Ishikawa (cell line): ENCODE measurements at regions not wholly inside any gene's neighbourhood (a gene's known extent, or its start where the extent isn't known, plus 50 kb on each side); places are given as distances from the start of the nearest gene placed in this dataset.

Experiments used
- CEBPB ChIP-seq: IDR thresholded peaks from 2 replicates; pipeline ENCODE4 v1.6.1; 2012
- CREB1 ChIP-seq: IDR thresholded peaks from 2 replicates; pipeline ENCODE4 v1.6.1; 2012; ENCODE audit warnings: low read depth
- EGR1 ChIP-seq: IDR thresholded peaks from 2 replicates; pipeline ENCODE4 v1.6.1; 2012
- FOXM1 ChIP-seq: IDR thresholded peaks from 2 replicates; pipeline ENCODE4 v1.6.1; 2012; ENCODE audit warnings: low read depth, borderline replicate concordance
- MAX ChIP-seq: IDR thresholded peaks from 2 replicates; pipeline ENCODE4 v1.6.1; 2012
- NFIC ChIP-seq: IDR thresholded peaks from 2 replicates; pipeline ENCODE4 v1.6.1; 2012
- RAD21 ChIP-seq: IDR thresholded peaks from 2 replicates; pipeline ENCODE4 v1.6.1; 2012; ENCODE audit warnings: low read depth
- REST ChIP-seq: IDR thresholded peaks from 2 replicates; pipeline ENCODE4 v1.6.1; 2012; ENCODE audit warnings: low read depth, mild to moderate bottlenecking
- TAF1 ChIP-seq: IDR thresholded peaks from 2 replicates; pipeline ENCODE4 v1.6.1; 2012; ENCODE audit warnings: low read depth, mild to moderate bottlenecking
- TCF12 ChIP-seq: IDR thresholded peaks from 2 replicates; pipeline ENCODE4 v1.6.1; 2012; ENCODE audit warnings: low read depth
- TEAD4 ChIP-seq: IDR thresholded peaks from 2 replicates; pipeline ENCODE4 v1.6.1; 2012
- USF1 ChIP-seq: IDR thresholded peaks from 2 replicates; pipeline ENCODE4 v1.6.1; 2012
- YY1 ChIP-seq: IDR thresholded peaks from 2 replicates; pipeline ENCODE4 v1.6.1; 2012; ENCODE audit warnings: low read depth
- ZBTB7A ChIP-seq: IDR thresholded peaks from 2 replicates; pipeline ENCODE4 v1.6.1; 2012; ENCODE audit warnings: low read depth

- TF ChIP-seq REST (no peak), USF1 (no peak), NFIC (no peak), TCF12 (no peak), TAF1 (no peak), ZBTB7A (no peak), RAD21 (no peak), EGR1 (no peak)
Observed at GRCh38 chr20:59411170-59411569, 110.8 kb downstream of the EDN3 start.

- no peak for TF ChIP-seq FOXM1
- TF ChIP-seq TCF12 = no peak
- no peak for TF ChIP-seq CREB1
Observed at GRCh38 chr20:59411589-59411988, 111.2 kb downstream of the EDN3 start.

GRCh38 chr20:59412181-59412580 lies 111.8 kb downstream of the EDN3 start:
- TF ChIP-seq YY1 (no peak), CEBPB (no peak), NFIC (no peak), MAX (no peak), TAF1 (no peak), USF1 (no peak), TEAD4 (no peak), RAD21 (no peak), ZBTB7A (no peak)

GRCh38 chr20:59412875-59413284 lies 112.5 kb downstream of the EDN3 start:
- no peak for TF ChIP-seq RAD21
- TF ChIP-seq REST = no peak
- no peak for TF ChIP-seq TAF1
- no peak for TF ChIP-seq CEBPB
- no peak for TF ChIP-seq TEAD4
- TF ChIP-seq MAX = no peak
- no peak for TF ChIP-seq NFIC
- TF ChIP-seq EGR1 = no peak
- TF ChIP-seq ZBTB7A = no peak
- no peak for TF ChIP-seq TCF12
- no peak for TF ChIP-seq CREB1

GRCh38 chr20:59413326-59413865 lies 113.0 kb downstream of the EDN3 start:
- TF ChIP-seq RAD21 = no peak

GRCh38 chr20:59414936-59415623 lies 114.7 kb downstream of the EDN3 start:
- no peak for TF ChIP-seq RAD21
- TF ChIP-seq EGR1 = no peak
- TF ChIP-seq MAX = no peak
- TF ChIP-seq TCF12 = no peak
- TF ChIP-seq REST = no peak
- TF ChIP-seq NFIC = no peak
- no peak for TF ChIP-seq CEBPB
- no peak for TF ChIP-seq CREB1
- TF ChIP-seq YY1 = no peak
- TF ChIP-seq ZBTB7A = no peak
- TF ChIP-seq TAF1 = no peak
